ENCODE measurements at regions not wholly inside any gene's neighbourhood (a gene's known extent, or its start where the extent isn't known, plus 50 kb on each side); places are given as distances from the start of the nearest gene placed in this dataset.

GRCh38 chr4:16437836-16438235 lies 211.6 kb upstream of the TAPT1 start:
- TF ChIP-seq RARB (CRISPR knock-in tag; IDR thresholded peaks at IDR 0.05) = no peak
- no peak for TF ChIP-seq ZNF565 (CRISPR knock-in tag; conservative IDR thresholded peaks at IDR 0.05; ENCODE audit: low read depth)
- no peak for TF ChIP-seq ZFP3 (CRISPR knock-in tag; IDR thresholded peaks at IDR 0.05)
- no peak for TF ChIP-seq CSDC2 (CRISPR knock-in tag; IDR thresholded peaks at IDR 0.05)
- no peak for TF ChIP-seq CREB5 (CRISPR knock-in tag; IDR thresholded peaks at IDR 0.05; ENCODE audit: low read depth)
- no peak for TF ChIP-seq ARNTL (CRISPR knock-in tag; IDR thresholded peaks at IDR 0.05; ENCODE audit: borderline replicate concordance, low read depth)
- TF ChIP-seq PATZ1 (CRISPR knock-in tag; IDR thresholded peaks at IDR 0.05; ENCODE audit: borderline replicate concordance) = no peak
- TF ChIP-seq ZNF70 (CRISPR knock-in tag; IDR thresholded peaks at IDR 0.05) = no peak
- no peak for TF ChIP-seq PPARA (CRISPR knock-in tag; IDR thresholded peaks at IDR 0.05; ENCODE audit: borderline replicate concordance)
- TF ChIP-seq ZNF8 (CRISPR knock-in tag; IDR thresholded peaks at IDR 0.05) = no peak

Measured in SK-N-SH treated with all-trans-retinoic acid at 6 μM for 48 hours (cell line).